HEK293 (cell line): ENCODE measurements at regions not wholly inside any gene's neighbourhood (a gene's known extent, or its start where the extent isn't known, plus 50 kb on each side); places are given as distances from the start of the nearest gene placed in this dataset.

Source experiments
- WT1 ChIP-seq: fragments of 450-650 bp; formaldehyde crosslinking; IDR thresholded peaks from 2 replicates; pipeline ENCODE4 v1.5.1; 2016; ENCODE audit warnings: missing biosample characterization, missing genetic modification characterization
- ZNF112 ChIP-seq: fragments of 450-650 bp; formaldehyde crosslinking; IDR thresholded peaks from 2 replicates; pipeline ENCODE4 v1.5.0; 2017; ENCODE audit warnings: missing biosample characterization, missing genetic modification characterization
- ZNF274 ChIP-seq, 2 experiments: fragments of 200-500 bp in 1 of 2; fragments of 450-650 bp in 1 of 2; sonication (Bioruptor generic) in 1 of 2; formaldehyde crosslinking in 1 of 2; IDR thresholded peaks; 2 replicates each; pipeline versions ENCODE4 v1.5.1 to v1.6.1; 2014 to 2016; ENCODE audit warnings: borderline replicate concordance in 1 of 2, inconsistent platforms in 1 of 2, low read length in 1 of 2, missing biosample characterization in 1 of 2, missing genetic modification characterization in 1 of 2
- ZNF423 ChIP-seq: fragments of 450-650 bp; formaldehyde crosslinking; IDR thresholded peaks from 2 replicates; pipeline ENCODE4 v1.5.1; 2016; ENCODE audit warnings: missing biosample characterization, missing genetic modification characterization
- ZNF529 ChIP-seq: fragments of 450-650 bp; formaldehyde crosslinking; IDR thresholded peaks from 2 replicates; pipeline ENCODE4 v1.5.1; 2017; ENCODE audit warnings: missing genetic modification characterization, missing biosample characterization; ENCODE audit not compliant: insufficient replicate concordance
- TF ChIP-seq, protein P1 (sequence below): fragments of 450-650 bp; formaldehyde crosslinking; IDR thresholded peaks from 2 replicates; pipeline ENCODE4 v1.5.1; 2016; ENCODE audit warnings: missing biosample characterization, missing genetic modification characterization
- TF ChIP-seq, protein P2 (sequence below): fragments of 450-650 bp; formaldehyde crosslinking; IDR thresholded peaks from 2 replicates; pipeline ENCODE4 v1.5.1; 2016; ENCODE audit warnings: missing biosample characterization, missing genetic modification characterization

GRCh38 chr20:48211238-48211637, 426.0 kb upstream of the SULF2 start:
- TF ChIP-seq, protein P1, sequence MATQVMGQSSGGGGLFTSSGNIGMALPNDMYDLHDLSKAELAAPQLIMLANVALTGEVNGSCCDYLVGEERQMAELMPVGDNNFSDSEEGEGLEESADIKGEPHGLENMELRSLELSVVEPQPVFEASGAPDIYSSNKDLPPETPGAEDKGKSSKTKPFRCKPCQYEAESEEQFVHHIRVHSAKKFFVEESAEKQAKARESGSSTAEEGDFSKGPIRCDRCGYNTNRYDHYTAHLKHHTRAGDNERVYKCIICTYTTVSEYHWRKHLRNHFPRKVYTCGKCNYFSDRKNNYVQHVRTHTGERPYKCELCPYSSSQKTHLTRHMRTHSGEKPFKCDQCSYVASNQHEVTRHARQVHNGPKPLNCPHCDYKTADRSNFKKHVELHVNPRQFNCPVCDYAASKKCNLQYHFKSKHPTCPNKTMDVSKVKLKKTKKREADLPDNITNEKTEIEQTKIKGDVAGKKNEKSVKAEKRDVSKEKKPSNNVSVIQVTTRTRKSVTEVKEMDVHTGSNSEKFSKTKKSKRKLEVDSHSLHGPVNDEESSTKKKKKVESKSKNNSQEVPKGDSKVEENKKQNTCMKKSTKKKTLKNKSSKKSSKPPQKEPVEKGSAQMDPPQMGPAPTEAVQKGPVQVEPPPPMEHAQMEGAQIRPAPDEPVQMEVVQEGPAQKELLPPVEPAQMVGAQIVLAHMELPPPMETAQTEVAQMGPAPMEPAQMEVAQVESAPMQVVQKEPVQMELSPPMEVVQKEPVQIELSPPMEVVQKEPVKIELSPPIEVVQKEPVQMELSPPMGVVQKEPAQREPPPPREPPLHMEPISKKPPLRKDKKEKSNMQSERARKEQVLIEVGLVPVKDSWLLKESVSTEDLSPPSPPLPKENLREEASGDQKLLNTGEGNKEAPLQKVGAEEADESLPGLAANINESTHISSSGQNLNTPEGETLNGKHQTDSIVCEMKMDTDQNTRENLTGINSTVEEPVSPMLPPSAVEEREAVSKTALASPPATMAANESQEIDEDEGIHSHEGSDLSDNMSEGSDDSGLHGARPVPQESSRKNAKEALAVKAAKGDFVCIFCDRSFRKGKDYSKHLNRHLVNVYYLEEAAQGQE (tag by site-specific recombination), result no peak
- TF ChIP-seq, protein P2, sequence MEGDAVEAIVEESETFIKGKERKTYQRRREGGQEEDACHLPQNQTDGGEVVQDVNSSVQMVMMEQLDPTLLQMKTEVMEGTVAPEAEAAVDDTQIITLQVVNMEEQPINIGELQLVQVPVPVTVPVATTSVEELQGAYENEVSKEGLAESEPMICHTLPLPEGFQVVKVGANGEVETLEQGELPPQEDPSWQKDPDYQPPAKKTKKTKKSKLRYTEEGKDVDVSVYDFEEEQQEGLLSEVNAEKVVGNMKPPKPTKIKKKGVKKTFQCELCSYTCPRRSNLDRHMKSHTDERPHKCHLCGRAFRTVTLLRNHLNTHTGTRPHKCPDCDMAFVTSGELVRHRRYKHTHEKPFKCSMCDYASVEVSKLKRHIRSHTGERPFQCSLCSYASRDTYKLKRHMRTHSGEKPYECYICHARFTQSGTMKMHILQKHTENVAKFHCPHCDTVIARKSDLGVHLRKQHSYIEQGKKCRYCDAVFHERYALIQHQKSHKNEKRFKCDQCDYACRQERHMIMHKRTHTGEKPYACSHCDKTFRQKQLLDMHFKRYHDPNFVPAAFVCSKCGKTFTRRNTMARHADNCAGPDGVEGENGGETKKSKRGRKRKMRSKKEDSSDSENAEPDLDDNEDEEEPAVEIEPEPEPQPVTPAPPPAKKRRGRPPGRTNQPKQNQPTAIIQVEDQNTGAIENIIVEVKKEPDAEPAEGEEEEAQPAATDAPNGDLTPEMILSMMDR (tag by site-specific recombination), result no peak
- no peak for TF ChIP-seq ZNF274 (IDR thresholded peaks at IDR 0.05; ENCODE audit: low read length)
- TF ChIP-seq ZNF274 (tag by site-specific recombination; IDR thresholded peaks at IDR 0.05; ENCODE audit: borderline replicate concordance), result no peak
- no peak for TF ChIP-seq WT1 (tag by site-specific recombination)
- TF ChIP-seq ZNF112 (tag by site-specific recombination), result no peak
- TF ChIP-seq ZNF423, result no peak
- no peak for TF ChIP-seq ZNF529
